Progenitor cell of endocrine pancreas (in vitro differentiated cells): ENCODE measurements at regions not wholly inside any gene's neighbourhood (a gene's known extent, or its start where the extent isn't known, plus 50 kb on each side); places are given as distances from the start of the nearest gene placed in this dataset.

Experiments used
- DNase-seq: peaks from one replicate; pipeline ENCODE4 v3.0.0; 2021; ENCODE audit warnings: low spot score; ENCODE audit not compliant: unreplicated experiment
- H3K27ac Mint-ChIP-seq: 2 replicates; pipeline ENCODE4 v1.8.0; 2021; ENCODE audit warnings: mild to moderate bottlenecking, moderate library complexity, mixed read lengths
- H3K27me3 Mint-ChIP-seq: 2 replicates; pipeline ENCODE4 v1.8.0; 2021; ENCODE audit warnings: mixed read lengths
- H3K36me3 Mint-ChIP-seq: 2 replicates; pipeline ENCODE4 v1.8.0; 2022; ENCODE audit warnings: mixed read lengths; ENCODE audit not compliant: insufficient read depth
- H3K4me1 Mint-ChIP-seq: 2 replicates; pipeline ENCODE4 v1.8.0; 2021; ENCODE audit warnings: low read depth, mixed read lengths
- H3K4me3 Mint-ChIP-seq: 2 replicates; pipeline ENCODE4 v1.8.0; 2021; ENCODE audit warnings: low read depth, mild to moderate bottlenecking, moderate library complexity, mixed read lengths
- H3K9me3 Mint-ChIP-seq: 2 replicates; pipeline ENCODE4 v1.8.0; 2021; ENCODE audit warnings: low read depth, mixed read lengths
- CTCF ChIP-seq: fragments of 200-600 bp; sonication (generic); IDR thresholded peaks from one replicate; pipeline ENCODE4 v1.5.0; 2021; ENCODE audit warnings: antibody characterized with exemption, mild to moderate bottlenecking; ENCODE audit not compliant: unreplicated experiment

- peaks cover 7% of the 10 kb centered on the region for H3K4me1 Mint-ChIP-seq
- TF ChIP-seq CTCF: no peak
- no peak overlapping the region for H3K27ac Mint-ChIP-seq
- no peaks in the 10 kb centered on the region for H3K36me3 Mint-ChIP-seq
- H3K27me3 Mint-ChIP-seq: peaks cover 10% of the 10 kb centered on the region
- H3K9me3 Mint-ChIP-seq: no peaks in the 10 kb centered on the region
- no peak overlapping the region for H3K4me3 Mint-ChIP-seq
- DNase-seq: no peak
Measured at GRCh38 chr2:5393474-5393873, 298.7 kb upstream of the SOX11 start.

GRCh38 chr2:5394223-5394622 is 298.0 kb upstream of the SOX11 start:
- no peaks in the 10 kb centered on the region for H3K36me3 Mint-ChIP-seq
- H3K9me3 Mint-ChIP-seq: no peaks in the 10 kb centered on the region
- peaks cover 7% of the 10 kb centered on the region for H3K4me1 Mint-ChIP-seq
- no peak overlapping the region for H3K4me3 Mint-ChIP-seq
- no peak for DNase-seq
- peaks cover 10% of the 10 kb centered on the region for H3K27me3 Mint-ChIP-seq
- no peak overlapping the region for H3K27ac Mint-ChIP-seq
- TF ChIP-seq CTCF: no peak

- TF ChIP-seq CTCF: no peak
- no peak for DNase-seq
- H3K4me1 Mint-ChIP-seq: peaks cover 6% of the 10 kb centered on the region
- no peak overlapping the region for H3K27ac Mint-ChIP-seq
- H3K36me3 Mint-ChIP-seq: no peaks in the 10 kb centered on the region
- H3K4me3 Mint-ChIP-seq: no peak overlapping the region
- H3K9me3 Mint-ChIP-seq: no peaks in the 10 kb centered on the region
- peaks cover 10% of the 10 kb centered on the region for H3K27me3 Mint-ChIP-seq
Measured at GRCh38 chr2:5401115-5401657, 291.0 kb upstream of the SOX11 start.

- DNase-seq: no peak
- Mint-ChIP-seq H3K9me3 (no peaks in the 10 kb centered on the region), H3K4me1 (peaks cover 6% of the 10 kb centered on the region), H3K4me3 (no peak overlapping the region), H3K27me3 (no peaks in the 10 kb centered on the region), H3K36me3 (no peaks in the 10 kb centered on the region), H3K27ac (no peak overlapping the region)
- TF ChIP-seq CTCF: no peak
Measured at GRCh38 chr2:5403392-5403791, 288.8 kb upstream of the SOX11 start.

- Mint-ChIP-seq H3K4me3 (no peak overlapping the region), H3K27ac (no peak overlapping the region), H3K9me3 (no peaks in the 10 kb centered on the region), H3K36me3 (no peaks in the 10 kb centered on the region), H3K27me3 (no peaks in the 10 kb centered on the region), H3K4me1 (peaks cover 10% of the 10 kb centered on the region)
- TF ChIP-seq CTCF: no peak
- DNase-seq: no peak
Measured at GRCh38 chr2:5409898-5410381, 282.2 kb upstream of the SOX11 start.
